Keratinocyte (primary cell): ENCODE measurements at regions not wholly inside any gene's neighbourhood (a gene's known extent, or its start where the extent isn't known, plus 50 kb on each side); places are given as distances from the start of the nearest gene placed in this dataset.

Experiments used
- CTCF ChIP-seq, 3 experiments: IDR thresholded peaks in 1 of 3; conservative IDR thresholded peaks in 1 of 3; optimal IDR thresholded peaks in 1 of 3; 2 replicates in 2 of 3; 3 replicates in 1 of 3; pipeline versions ENCODE3 to v1.5.1; 2011; ENCODE audit warnings: low read length in 3 of 3, mild to moderate bottlenecking in 3 of 3, moderate library complexity in 2 of 3, control low read depth in 1 of 3, inconsistent platforms in 1 of 3; ENCODE audit not compliant: insufficient read depth in 2 of 3; ENCODE audit errors: extremely low read depth in 1 of 3
- EZH2 ChIP-seq: IDR thresholded peaks from one replicate; pipeline ENCODE4 v1.6.1; 2012; ENCODE audit warnings: inconsistent platforms, mild to moderate bottlenecking, low read length, moderate library complexity

- no peak for TF ChIP-seq CTCF (optimal IDR thresholded peaks at IDR 0.05 in 1 of 3, IDR thresholded peaks at IDR 0.05 in 1 of 3, conservative IDR thresholded peaks at IDR 0.05 in 1 of 3; ENCODE audit: extremely low read depth in 1 of 3, insufficient read depth in 2 of 3, low read length in 3 of 3)
- TF ChIP-seq EZH2, result no peak
Observed at GRCh38 chr1:185531838-185532237, 202.4 kb upstream of the HMCN1 start.
